ENCODE measurements at regions not wholly inside any gene's neighbourhood (a gene's known extent, or its start where the extent isn't known, plus 50 kb on each side); places are given as distances from the start of the nearest gene placed in this dataset.
"Not testable (repeated sequence)": the region's sequence is repeated elsewhere in the genome, so short reads cannot be mapped to it uniquely, and the experiment has no call there.

- not testable (repeated sequence) for DNase-seq
Measured at GRCh38 chr6:26799903-26800633, 140.5 kb upstream of the ZNF322 start.

- DNase-seq = not testable (repeated sequence)
Measured at GRCh38 chr6:26803762-26804161, 144.2 kb upstream of the ZNF322 start.

- not testable (repeated sequence) for DNase-seq
Measured at GRCh38 chr6:26811486-26812116, 152.1 kb upstream of the ZNF322 start.

GRCh38 chr6:26818640-26819225, 159.2 kb upstream of the ZNF322 start:
- not testable (repeated sequence) for DNase-seq

GRCh38 chr6:26827965-26828364, 168.4 kb upstream of the ZNF322 start:
- not testable (repeated sequence) for DNase-seq

DNA sequence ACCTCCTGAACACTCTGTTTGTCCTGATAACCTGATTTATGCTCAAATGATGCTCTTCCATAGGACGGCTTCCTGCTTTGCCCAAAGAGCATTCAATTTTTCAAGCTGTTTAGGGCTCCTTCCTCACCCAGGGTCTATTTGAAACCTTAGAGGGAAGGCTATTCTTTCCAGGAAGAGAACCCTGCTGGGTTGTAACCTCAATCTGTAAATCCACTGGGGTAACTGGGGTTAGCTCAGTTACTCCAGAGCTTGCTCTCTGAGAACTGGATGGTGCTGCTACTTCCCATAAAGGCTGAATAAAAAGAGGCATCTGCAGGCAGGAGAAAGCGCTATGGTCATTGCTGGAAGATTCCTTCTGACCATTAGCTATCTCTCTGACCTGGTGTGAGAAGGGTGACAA, 169.9 kb upstream of the ZNF322 start:
- not testable (repeated sequence) for DNase-seq

GRCh38 chr6:26830992-26831391, 171.4 kb upstream of the ZNF322 start:
- not testable (repeated sequence) for DNase-seq

GRCh38 chr6:26835707-26836106, 176.2 kb upstream of the ZNF322 start:
- not testable (repeated sequence) for DNase-seq

DNA sequence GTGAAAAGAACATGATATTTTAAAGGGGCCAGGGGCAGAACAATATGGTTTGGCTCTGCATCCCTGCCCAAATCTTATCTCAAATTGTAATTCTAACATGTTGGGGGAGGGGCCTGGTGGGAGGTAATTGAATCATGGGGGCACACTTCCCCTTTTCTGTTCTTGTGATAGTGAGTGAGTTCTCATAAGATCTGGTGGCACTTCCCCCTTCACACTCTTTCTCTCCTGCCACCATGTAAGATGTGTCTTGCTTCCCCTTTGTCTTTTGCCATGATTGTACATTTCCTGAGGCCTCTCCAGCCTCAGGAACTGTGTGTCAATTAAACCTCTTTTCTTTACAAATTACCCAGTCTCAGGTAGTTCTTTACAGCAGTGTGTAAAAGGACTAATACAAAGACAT, 177.1 kb upstream of the ZNF322 start:
- DNase-seq = not testable (repeated sequence)

GRCh38 chr6:26844823-26845222, 185.3 kb upstream of the ZNF322 start:
- DNase-seq = not testable (repeated sequence)

DNA sequence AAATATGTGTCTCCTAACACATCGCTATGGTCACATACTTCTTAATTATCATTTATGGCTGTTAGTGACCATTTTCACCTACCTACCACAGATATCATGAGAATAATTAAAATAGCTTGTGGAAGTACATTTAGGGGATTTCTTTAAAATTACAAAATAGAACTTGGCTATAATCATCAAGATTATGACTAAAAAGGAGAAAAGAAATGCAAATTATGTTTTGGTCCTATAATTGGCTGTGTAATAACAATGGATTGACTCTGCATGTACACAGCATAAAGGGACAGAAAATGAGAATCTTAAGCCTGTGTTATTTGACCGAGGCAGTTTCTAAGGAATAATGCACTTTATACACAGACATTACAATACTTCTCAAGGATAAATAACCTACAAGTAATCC, 197.7 kb upstream of the ZNF322 start:
- DNase-seq = not testable (repeated sequence)

GRCh38 chr6:26859067-26859770, 199.7 kb upstream of the ZNF322 start:
- DNase-seq = not testable (repeated sequence)

- not testable (repeated sequence) for DNase-seq
Measured at GRCh38 chr6:26859771-26860163, 200.2 kb upstream of the ZNF322 start.

DNA sequence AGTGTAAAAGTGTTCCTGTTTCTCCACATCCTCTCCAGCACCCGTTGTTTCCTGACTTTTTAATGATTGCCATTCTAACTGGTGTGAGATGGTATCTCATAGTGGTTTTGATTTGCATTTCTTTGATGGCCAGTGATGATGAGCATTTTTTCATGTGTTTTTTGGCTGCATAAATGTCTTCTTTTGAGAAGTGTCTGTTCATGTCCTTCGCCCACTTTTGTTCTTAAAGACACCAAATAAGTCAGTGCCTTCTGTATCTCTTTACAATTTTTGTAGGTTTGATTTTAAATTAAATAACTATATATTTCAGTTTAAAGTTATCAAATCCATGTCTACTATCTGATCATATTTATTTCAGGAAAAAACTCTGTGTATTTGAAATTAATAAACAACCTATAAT, 202.4 kb upstream of the ZNF322 start:
- not testable (repeated sequence) for DNase-seq

DNA sequence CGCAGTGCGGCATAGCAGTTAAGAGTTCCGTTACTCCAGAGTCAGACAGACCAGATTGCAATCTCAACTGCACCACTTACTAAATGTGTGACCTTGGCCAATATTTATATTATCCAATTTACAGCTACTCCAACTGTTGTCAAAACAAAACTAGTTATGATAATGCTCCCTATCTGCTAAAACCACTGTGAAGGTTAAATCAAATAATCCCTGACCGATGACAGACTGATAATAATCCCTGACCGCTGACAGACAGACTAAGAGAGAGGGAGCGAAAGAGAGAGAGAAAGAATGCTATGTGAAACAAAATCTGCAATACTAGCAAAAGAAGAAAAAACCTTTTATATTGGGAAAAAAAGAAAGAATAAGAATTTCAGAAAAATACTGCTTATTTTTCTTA, 204.1 kb upstream of the ZNF322 start:
- DNase-seq = not testable (repeated sequence)

DNA sequence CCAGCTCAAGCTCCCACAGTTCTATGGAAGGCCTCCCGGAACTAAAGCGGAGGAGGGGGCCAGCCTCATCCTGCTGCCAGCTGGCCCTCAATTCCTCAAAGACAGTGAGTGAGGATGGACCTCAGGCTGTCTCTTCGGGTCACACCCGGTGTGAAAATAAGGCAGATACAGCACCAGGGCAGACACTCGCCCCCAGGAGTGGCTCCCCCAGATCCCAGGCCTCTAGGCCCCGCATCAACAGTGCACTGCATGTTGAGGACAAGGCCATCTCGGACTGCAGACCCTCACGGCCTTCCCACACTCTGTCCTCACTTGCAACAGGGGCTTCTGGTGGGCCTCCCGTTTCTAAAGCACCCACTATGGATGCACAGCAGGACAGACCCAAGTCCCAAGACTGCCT, 239.2 kb upstream of the ZNF322 start:
- not testable (repeated sequence) for DNase-seq

DNA sequence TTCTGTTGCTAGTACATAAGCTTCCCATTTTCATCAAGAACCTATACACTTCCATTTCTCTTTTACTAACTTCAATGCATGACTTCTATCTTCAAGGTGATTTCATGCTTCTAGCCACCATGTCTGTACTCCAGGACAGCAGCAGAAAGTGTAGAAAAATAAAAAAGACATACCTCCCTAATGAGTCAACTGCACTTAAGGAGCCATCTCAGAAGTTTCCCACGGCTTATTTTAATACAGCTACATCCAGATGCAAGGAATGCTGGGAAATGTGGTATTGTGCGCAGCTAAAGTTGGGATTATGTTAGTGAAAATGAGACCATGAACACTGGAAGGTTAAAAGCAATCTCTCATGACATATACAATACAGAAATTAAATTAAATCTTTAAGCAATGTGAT, 264.7 kb upstream of the ZNF322 start:
- DNase-seq = not testable (repeated sequence)

- DNase-seq = not testable (repeated sequence)
Measured at GRCh38 chr6:26928190-26928589, 268.6 kb upstream of the ZNF322 start.

DNA sequence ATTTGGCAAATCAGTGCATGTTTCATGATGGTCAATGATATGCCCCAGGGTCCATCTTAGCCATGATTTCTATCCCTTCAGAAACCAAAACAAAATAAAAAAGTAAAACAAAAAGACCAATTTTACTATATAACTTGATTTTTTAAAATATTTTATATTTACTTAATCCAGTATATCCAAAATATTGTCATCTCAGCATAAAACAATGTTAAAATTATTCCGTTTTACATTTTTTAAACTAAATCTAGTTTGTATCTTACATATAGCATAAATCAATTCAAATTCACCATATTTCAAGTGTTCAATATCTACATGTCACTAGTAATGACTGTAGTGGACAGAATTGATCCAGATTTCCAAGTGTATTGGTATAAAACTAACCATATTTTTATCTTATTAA, 277.7 kb upstream of the ZNF322 start:
- DNase-seq = not testable (repeated sequence)

DNA sequence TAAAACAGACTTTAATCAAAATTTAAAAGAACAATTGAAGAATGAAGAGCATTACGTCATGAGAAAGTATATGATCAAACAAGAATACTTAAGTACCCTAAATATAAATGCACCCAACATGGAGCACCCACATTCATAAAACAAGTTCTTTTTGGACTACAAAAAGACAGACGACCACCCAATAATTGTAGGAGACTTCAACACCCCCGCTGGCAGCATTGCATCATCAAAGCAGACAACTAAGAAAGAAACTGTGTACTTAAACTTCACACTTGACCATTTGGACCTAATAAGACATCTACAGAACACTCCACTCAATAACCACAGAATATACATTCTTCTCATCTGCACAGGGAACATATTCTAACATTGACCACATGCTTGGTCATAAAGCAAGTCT, 291.7 kb upstream of the ZNF322 start:
- DNase-seq = not testable (repeated sequence)

DNA sequence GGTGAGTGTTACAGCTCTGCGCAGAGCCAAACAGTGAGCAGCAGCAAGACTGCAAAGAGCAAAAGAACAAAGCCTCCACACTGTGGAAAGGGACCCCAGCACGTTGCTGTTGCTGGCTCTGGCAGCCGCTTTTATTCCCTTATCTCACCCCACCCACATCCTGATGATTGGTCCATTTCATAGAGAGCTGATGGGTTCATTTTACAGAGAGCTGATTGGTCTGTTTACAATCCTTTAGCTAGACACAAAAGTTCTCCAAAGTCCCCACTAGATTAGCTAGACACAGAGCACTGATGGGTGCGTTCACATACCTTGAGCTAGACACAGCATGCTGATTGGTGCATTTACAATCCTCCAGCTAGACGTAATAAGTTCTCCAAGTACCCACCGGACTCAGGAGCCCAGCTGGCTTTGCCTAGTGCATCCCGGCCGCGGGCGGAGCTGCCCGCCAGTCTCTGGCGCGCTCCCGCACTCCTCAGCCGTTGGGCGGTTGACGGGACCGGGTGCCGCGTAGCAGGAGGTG, 291.4 kb upstream of the PRSS16 start:
- peak; percentile 87 for DNase-seq

DNA sequence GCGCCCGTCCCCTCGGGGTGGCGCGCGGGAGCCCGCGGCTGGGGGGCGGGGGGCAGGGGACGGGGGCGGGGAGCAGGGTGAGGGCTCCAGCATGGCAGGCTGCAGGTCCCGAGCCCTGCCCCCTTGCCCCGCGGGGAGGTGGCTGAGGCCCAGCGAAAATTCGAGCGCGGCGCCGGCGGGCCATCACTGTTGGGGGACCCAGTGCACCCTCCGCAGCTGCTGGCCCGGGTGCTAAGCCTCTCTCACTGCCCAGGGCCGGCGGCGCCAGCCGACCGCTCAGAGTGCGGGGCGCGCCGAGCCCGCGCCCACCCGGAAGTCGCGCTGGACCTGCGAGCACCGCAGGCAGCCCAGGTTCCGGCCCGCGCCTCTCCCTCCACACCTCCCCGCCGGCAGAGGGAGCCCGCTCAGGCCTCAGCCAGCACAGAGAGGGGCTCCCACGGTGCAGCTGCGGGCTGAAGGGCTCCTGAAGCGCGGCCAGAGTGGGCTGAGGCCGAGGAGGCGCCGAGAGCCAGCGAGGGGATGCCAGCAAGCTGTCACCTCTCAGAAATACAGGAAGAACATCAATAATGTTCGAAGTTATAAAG, 290.8 kb upstream of the PRSS16 start:
- DNase-seq = peak; percentile 71

All from NCI-H1105 (cell line).